GM23248 (cell line): ENCODE measurements at regions not wholly inside any gene's neighbourhood (a gene's known extent, or its start where the extent isn't known, plus 50 kb on each side); places are given as distances from the start of the nearest gene placed in this dataset.

Experiments
- DNase-seq: peaks from one replicate; pipeline ENCODE4 v3.0.0-alpha.2; 2015
- H2AFZ ChIP-seq: fragments of 200-600 bp; sonication (generic); 2 replicates; pipeline ENCODE4 v1.6.1; 2016; ENCODE audit warnings: antibody characterized with exemption
- H3F3A ChIP-seq: fragments of 200-600 bp; sonication (generic); 2 replicates; pipeline ENCODE4 v1.6.1; 2016; ENCODE audit warnings: mild to moderate bottlenecking, antibody characterized with exemption, mixed run types; ENCODE audit not compliant: insufficient read depth
- H3K27ac ChIP-seq: fragments of 200-600 bp; sonication (generic); 2 replicates; pipeline ENCODE4 v1.5.1; 2016; ENCODE audit warnings: mild to moderate bottlenecking
- H3K27me3 ChIP-seq: fragments of 200-600 bp; sonication (generic); replicated peaks from 2 replicates; pipeline ENCODE4 v1.6.1; 2016; ENCODE audit warnings: mild to moderate bottlenecking; ENCODE audit not compliant: insufficient read depth
- H3K36me3 ChIP-seq: fragments of 200-600 bp; sonication (generic); 2 replicates; pipeline ENCODE4 v1.6.1; 2016; ENCODE audit warnings: low read depth, mild to moderate bottlenecking
- H3K4me1 ChIP-seq: fragments of 200-600 bp; sonication (generic); 2 replicates; pipeline ENCODE4 v1.6.1; 2016; ENCODE audit warnings: mild to moderate bottlenecking; ENCODE audit not compliant: insufficient read depth
- H3K4me2 ChIP-seq: fragments of 200-600 bp; sonication (generic); one replicate; pipeline ENCODE4 v1.6.1; 2016; ENCODE audit warnings: mild to moderate bottlenecking; ENCODE audit not compliant: unreplicated experiment
- H3K4me3 ChIP-seq: fragments of 200-600 bp; sonication (generic); 2 replicates; pipeline ENCODE4 v1.5.1; 2016; ENCODE audit warnings: mild to moderate bottlenecking
- H3K79me2 ChIP-seq: fragments of 200-600 bp; sonication (generic); 2 replicates; pipeline ENCODE4 v1.6.1; 2016; ENCODE audit warnings: mild to moderate bottlenecking; ENCODE audit not compliant: insufficient read depth
- H3K9ac ChIP-seq: fragments of 200-600 bp; sonication (generic); 2 replicates; pipeline ENCODE4 v1.6.1; 2016; ENCODE audit warnings: mild to moderate bottlenecking
- H3K9me2 ChIP-seq: fragments of 200-600 bp; sonication (generic); 2 replicates; pipeline ENCODE4 v1.6.1; 2016; ENCODE audit warnings: mixed run types, mild to moderate bottlenecking, moderate library complexity; ENCODE audit not compliant: insufficient read depth
- H3K9me3 ChIP-seq: fragments of 200-600 bp; sonication (generic); one replicate; pipeline ENCODE4 v1.6.1; 2017; ENCODE audit warnings: low read depth
- H4K20me1 ChIP-seq: fragments of 200-600 bp; sonication (generic); 2 replicates; pipeline ENCODE4 v1.6.0; 2016; ENCODE audit not compliant: insufficient read depth
- EZH2 ChIP-seq: fragments of 200-600 bp; sonication (generic); IDR thresholded peaks from 2 replicates; pipeline ENCODE4 v1.6.1; 2018; ENCODE audit warnings: antibody characterized with exemption, mild to moderate bottlenecking; ENCODE audit not compliant: insufficient read depth, poor library complexity, severe bottlenecking
- EZH2phosphoT487 ChIP-seq: fragments of 200-600 bp; sonication (generic); IDR thresholded peaks from 2 replicates; pipeline ENCODE4 v1.6.1; 2018; ENCODE audit warnings: antibody characterized with exemption, moderate library complexity, mild to moderate bottlenecking, low read depth; ENCODE audit not compliant: insufficient read depth
- WGBS, 2 experiments: methylation state at CpG; one replicate each; pipeline ENCODE4 v1.1.6; 2015 to 2017; ENCODE audit warnings: low lambda C conversion rate in 2 of 2, low coverage in 1 of 2; ENCODE audit errors: missing lambda C conversion rate in 2 of 2; 5-methylcytosine and 5-hydroxymethylcytosine counted together
- in situ Hi-C: fragments of 300-500 bp; cut with MboI; formaldehyde crosslinking; loops from 2 replicates; pipeline ENCODE4 v1.15.0; 2020

- WGBS, 2 experiments, result 3 to 6% methylated on average over 3 of the region's 3 CpGs
- no peaks in the 10 kb centered on the region for H3K79me2 ChIP-seq
- no peaks in the 10 kb centered on the region for H4K20me1 ChIP-seq
- no peaks in the 10 kb centered on the region for H3K36me3 ChIP-seq
- no peak overlapping the region for H2AFZ ChIP-seq
- H3K4me3 ChIP-seq, result no peak overlapping the region
- in situ Hi-C loops, result no loop called here
- no peak overlapping the region for H3K27ac ChIP-seq
- H3K9ac ChIP-seq, result no peak overlapping the region
- H3K27me3 ChIP-seq, result no peaks in the 10 kb centered on the region
- no peaks in the 10 kb centered on the region for H3K4me1 ChIP-seq
- no peaks in the 10 kb centered on the region for H3F3A ChIP-seq
- no peak for DNase-seq
- H3K9me3 ChIP-seq, result no peaks in the 10 kb centered on the region
- H3K4me2 ChIP-seq, result no peak overlapping the region
- no peaks in the 10 kb centered on the region for H3K9me2 ChIP-seq
- TF ChIP-seq EZH2phosphoT487 (no peak), EZH2 (no peak)
Measured at GRCh38 chr2:22795287-22795866, 589.6 kb upstream of the KLHL29 start.

GRCh38 chr2:22798386-22798785 lies 586.6 kb upstream of the KLHL29 start:
- no peaks in the 10 kb centered on the region for H3K27me3 ChIP-seq
- H3K9ac ChIP-seq, result no peak overlapping the region
- 14 to 18% methylated on average over 1 of the region's 1 CpG for WGBS, 2 experiments
- H3F3A ChIP-seq, result no peaks in the 10 kb centered on the region
- no peak for DNase-seq
- H4K20me1 ChIP-seq, result no peaks in the 10 kb centered on the region
- H3K4me1 ChIP-seq, result no peaks in the 10 kb centered on the region
- H3K79me2 ChIP-seq, result no peaks in the 10 kb centered on the region
- H3K4me2 ChIP-seq, result no peak overlapping the region
- no peak overlapping the region for H3K27ac ChIP-seq
- in situ Hi-C loops, result no loop called here
- H3K9me3 ChIP-seq, result no peaks in the 10 kb centered on the region
- no peak overlapping the region for H3K4me3 ChIP-seq
- H3K36me3 ChIP-seq, result no peaks in the 10 kb centered on the region
- H3K9me2 ChIP-seq, result no peaks in the 10 kb centered on the region
- TF ChIP-seq EZH2, result no peak
- TF ChIP-seq EZH2phosphoT487, result no peak
- no peak overlapping the region for H2AFZ ChIP-seq

- Histone ChIP-seq H3K27me3 (no peaks in the 10 kb centered on the region), H4K20me1 (no peaks in the 10 kb centered on the region), H3K4me3 (no peak overlapping the region), H3K36me3 (no peaks in the 10 kb centered on the region), H3K4me2 (no peak overlapping the region), H3K4me1 (no peaks in the 10 kb centered on the region), H3K79me2 (no peaks in the 10 kb centered on the region), H3K9ac (no peak overlapping the region), H3K27ac (no peak overlapping the region), H2AFZ (no peak overlapping the region), H3K9me3 (no peaks in the 10 kb centered on the region), H3F3A (no peaks in the 10 kb centered on the region), H3K9me2 (no peaks in the 10 kb centered on the region)
- TF ChIP-seq EZH2phosphoT487 (no peak), EZH2 (no peak)
- in situ Hi-C loops, result no loop called here
- 7 to 17% methylated on average over 1 of the region's 1 CpG for WGBS, 2 experiments
- DNase-seq, result no peak
Measured at GRCh38 chr2:22800412-22800811, 584.6 kb upstream of the KLHL29 start.

- H3K27me3 ChIP-seq, result no peaks in the 10 kb centered on the region
- H3K36me3 ChIP-seq, result no peaks in the 10 kb centered on the region
- H2AFZ ChIP-seq, result no peak overlapping the region
- H4K20me1 ChIP-seq, result no peaks in the 10 kb centered on the region
- no peak overlapping the region for H3K27ac ChIP-seq
- WGBS, 2 experiments, result 3 to 9% methylated on average over 3 of the region's 3 CpGs
- in situ Hi-C loops, result no loop called here
- no peak overlapping the region for H3K4me2 ChIP-seq
- no peaks in the 10 kb centered on the region for H3K4me1 ChIP-seq
- no peaks in the 10 kb centered on the region for H3F3A ChIP-seq
- TF ChIP-seq EZH2phosphoT487 (no peak), EZH2 (no peak)
- H3K4me3 ChIP-seq, result no peak overlapping the region
- no peaks in the 10 kb centered on the region for H3K9me2 ChIP-seq
- no peaks in the 10 kb centered on the region for H3K9me3 ChIP-seq
- no peak overlapping the region for H3K9ac ChIP-seq
- DNase-seq, result no peak
- no peaks in the 10 kb centered on the region for H3K79me2 ChIP-seq
Measured at GRCh38 chr2:22801071-22801470, 583.9 kb upstream of the KLHL29 start.

GRCh38 chr2:22801970-22802369 lies 583.0 kb upstream of the KLHL29 start:
- Histone ChIP-seq H3K79me2 (no peaks in the 10 kb centered on the region), H4K20me1 (no peaks in the 10 kb centered on the region), H3K27ac (no peak overlapping the region), H3K27me3 (no peaks in the 10 kb centered on the region), H2AFZ (no peak overlapping the region), H3K9ac (no peak overlapping the region), H3K4me1 (no peaks in the 10 kb centered on the region), H3K36me3 (no peaks in the 10 kb centered on the region), H3F3A (no peaks in the 10 kb centered on the region), H3K4me2 (no peak overlapping the region), H3K4me3 (no peak overlapping the region), H3K9me2 (no peaks in the 10 kb centered on the region), H3K9me3 (no peaks in the 10 kb centered on the region)
- no peak for TF ChIP-seq EZH2phosphoT487
- TF ChIP-seq EZH2, result no peak
- no peak for DNase-seq
- 17 to 18% methylated on average over 5 of the region's 5 CpGs for WGBS, 2 experiments
- in situ Hi-C loops, result no loop called here
